ENCODE measurements at regions not wholly inside any gene's neighbourhood (a gene's known extent, or its start where the extent isn't known, plus 50 kb on each side); places are given as distances from the start of the nearest gene placed in this dataset.
"Not testable (repeated sequence)": the region's sequence is repeated elsewhere in the genome, so short reads cannot be mapped to it uniquely, and the experiment has no call there.

DNA sequence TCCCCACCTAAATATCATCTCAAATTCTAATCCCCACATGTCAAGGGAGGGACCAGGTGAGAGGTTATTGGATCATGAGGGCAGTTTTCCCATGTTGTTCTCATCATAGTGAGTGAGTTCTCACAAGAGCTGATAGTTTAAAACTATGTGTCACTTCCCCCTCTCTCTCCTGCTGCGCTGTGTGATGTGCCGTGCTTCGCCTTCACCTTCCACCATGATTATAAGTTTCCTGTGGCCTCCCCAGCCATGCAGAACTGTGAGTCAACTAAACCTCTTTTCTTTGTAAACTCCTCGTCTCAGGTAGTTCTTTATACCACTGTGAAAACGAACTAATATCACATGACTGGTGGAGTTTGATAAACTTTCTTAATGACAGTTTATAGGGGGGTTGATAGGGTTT is 839.5 kb downstream of the TMEM121 start:
- H3K4me3 ChIP-seq; intact Hi-C loops (cut with DNase I; ENCODE audit: low total_unique reads); H3K27ac ChIP-seq; H3K27me3 ChIP-seq; H3K9me3 ChIP-seq; H3K36me3 ChIP-seq; H3K4me1 ChIP-seq; DNase-seq: not testable (repeated sequence)

DNA sequence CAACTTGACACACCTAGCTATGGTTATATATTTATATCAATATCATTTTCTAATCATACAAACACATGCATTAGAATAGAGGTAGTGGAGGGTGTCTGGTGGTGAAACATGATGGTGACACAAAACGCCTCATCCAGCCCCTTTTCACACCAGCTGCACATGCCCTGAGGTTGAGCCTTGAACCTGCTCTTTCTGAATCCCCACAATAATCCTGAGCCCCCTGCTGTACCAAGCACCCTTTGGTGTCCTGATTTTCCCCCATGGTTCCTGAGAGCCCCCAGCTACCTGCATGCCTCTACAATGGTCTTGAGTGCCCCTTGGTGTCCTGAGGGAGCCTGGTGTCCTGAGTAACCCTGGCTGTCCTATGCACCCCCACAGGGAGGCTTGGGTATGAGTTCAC is 840.6 kb downstream of the TMEM121 start:
- H3K27me3 ChIP-seq; H3K9me3 ChIP-seq; H3K4me1 ChIP-seq; H3K36me3 ChIP-seq; H3K4me3 ChIP-seq; DNase-seq; H3K27ac ChIP-seq; intact Hi-C loops (cut with DNase I; ENCODE audit: low total_unique reads): not testable (repeated sequence)

DNA sequence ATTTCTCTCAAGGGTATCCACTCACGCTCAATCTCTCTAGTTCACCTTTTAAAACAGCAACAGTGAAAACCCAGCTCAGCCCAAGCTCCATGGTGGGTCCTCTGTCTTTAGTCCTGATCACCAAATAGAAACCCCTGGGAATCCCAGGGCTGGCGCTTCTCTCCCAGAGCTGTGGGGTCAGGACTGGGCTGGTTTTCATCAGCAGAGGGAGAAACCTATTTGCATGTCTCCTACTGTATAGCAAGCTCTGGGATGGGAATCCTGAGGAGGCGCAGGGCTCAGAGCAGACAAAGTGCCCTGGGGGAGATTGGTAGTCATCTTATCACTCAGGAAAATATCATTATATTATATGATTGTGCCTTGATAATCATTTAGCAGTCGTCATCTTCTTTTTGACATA is 843.1 kb downstream of the TMEM121 start:
- H3K27ac ChIP-seq; H3K4me3 ChIP-seq; DNase-seq; H3K27me3 ChIP-seq; H3K36me3 ChIP-seq; H3K4me1 ChIP-seq; intact Hi-C loops (cut with DNase I; ENCODE audit: low total_unique reads); H3K9me3 ChIP-seq: not testable (repeated sequence)

DNA sequence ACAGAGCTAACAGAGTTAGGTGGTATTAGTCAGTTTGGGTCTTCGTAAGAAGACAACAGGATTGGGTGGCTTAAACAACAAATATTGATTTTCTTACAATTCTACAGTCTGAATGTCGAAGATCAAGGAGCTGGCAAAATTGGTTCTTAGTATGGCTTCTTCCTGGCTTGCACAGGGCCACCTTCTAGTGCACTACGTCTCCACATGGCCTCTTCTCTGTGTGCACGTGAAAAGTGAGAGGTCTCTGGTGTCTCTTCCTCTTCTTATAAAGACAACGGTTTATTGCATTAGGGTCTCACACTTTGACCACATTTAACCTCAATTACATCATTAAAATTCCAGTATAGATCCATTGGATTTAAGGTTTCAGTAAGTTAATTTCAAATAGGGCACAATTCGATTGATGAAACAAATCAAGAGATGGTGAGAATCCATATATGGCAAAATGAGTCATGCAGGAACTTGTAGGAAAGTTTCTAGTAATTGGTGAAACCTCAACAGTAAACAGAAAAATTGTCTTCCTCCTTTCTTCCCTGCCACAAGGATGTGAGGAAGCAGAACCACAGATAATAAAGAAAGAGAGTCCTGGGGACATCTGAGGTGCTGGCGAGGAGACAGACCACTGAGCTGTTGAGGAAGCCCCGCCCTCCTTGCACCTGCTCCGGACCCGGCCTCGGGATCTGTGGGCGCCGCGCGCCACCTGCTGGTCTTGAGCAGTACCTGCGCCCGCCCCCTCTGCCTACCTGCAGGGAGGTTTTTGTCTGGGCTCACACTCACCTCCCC is 846.7 kb downstream of the TMEM121 start:
- H3K36me3 ChIP-seq: no peaks in the 10 kb centered on the region
- no peaks in the 10 kb centered on the region for H3K9me3 ChIP-seq
- H3K4me1 ChIP-seq: no peaks in the 10 kb centered on the region
- H3K4me3 ChIP-seq: no peak overlapping the region
- H3K27me3 ChIP-seq: no peaks in the 10 kb centered on the region
- no peak for TF ChIP-seq POLR2A (IDR thresholded peaks at IDR 0.05)
- TF ChIP-seq, protein P1, sequence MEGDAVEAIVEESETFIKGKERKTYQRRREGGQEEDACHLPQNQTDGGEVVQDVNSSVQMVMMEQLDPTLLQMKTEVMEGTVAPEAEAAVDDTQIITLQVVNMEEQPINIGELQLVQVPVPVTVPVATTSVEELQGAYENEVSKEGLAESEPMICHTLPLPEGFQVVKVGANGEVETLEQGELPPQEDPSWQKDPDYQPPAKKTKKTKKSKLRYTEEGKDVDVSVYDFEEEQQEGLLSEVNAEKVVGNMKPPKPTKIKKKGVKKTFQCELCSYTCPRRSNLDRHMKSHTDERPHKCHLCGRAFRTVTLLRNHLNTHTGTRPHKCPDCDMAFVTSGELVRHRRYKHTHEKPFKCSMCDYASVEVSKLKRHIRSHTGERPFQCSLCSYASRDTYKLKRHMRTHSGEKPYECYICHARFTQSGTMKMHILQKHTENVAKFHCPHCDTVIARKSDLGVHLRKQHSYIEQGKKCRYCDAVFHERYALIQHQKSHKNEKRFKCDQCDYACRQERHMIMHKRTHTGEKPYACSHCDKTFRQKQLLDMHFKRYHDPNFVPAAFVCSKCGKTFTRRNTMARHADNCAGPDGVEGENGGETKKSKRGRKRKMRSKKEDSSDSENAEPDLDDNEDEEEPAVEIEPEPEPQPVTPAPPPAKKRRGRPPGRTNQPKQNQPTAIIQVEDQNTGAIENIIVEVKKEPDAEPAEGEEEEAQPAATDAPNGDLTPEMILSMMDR (IDR thresholded peaks at IDR 0.05): no peak
- H3K27ac ChIP-seq: no peak overlapping the region
- no peak for DNase-seq
- intact Hi-C loops (cut with DNase I; ENCODE audit: low total_unique reads): no loop called here

DNA sequence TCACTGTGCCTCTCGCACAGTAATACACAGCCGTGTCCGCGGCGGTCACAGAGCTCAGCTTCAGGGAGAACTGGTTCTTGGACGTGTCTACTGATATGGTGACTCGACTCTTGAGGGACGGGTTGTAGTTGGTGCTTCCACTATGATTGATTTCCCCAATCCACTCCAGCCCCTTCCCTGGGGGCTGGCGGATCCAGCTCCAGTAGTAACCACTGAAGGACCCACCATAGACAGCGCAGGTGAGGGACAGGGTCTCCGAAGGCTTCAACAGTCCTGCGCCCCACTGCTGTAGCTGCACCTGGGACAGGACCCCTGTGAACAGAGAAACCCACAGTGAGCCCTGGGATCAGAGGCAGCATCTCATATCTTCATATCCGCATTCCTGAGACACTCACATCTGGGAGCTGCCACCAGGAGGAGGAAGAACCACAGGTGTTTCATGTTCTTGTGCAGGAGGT is 847.3 kb downstream of the TMEM121 start:
- H3K27me3 ChIP-seq; H3K4me1 ChIP-seq; H3K27ac ChIP-seq; H3K36me3 ChIP-seq; H3K4me3 ChIP-seq; DNase-seq; intact Hi-C loops (cut with DNase I; ENCODE audit: low total_unique reads); H3K9me3 ChIP-seq: not testable (repeated sequence)

DNA sequence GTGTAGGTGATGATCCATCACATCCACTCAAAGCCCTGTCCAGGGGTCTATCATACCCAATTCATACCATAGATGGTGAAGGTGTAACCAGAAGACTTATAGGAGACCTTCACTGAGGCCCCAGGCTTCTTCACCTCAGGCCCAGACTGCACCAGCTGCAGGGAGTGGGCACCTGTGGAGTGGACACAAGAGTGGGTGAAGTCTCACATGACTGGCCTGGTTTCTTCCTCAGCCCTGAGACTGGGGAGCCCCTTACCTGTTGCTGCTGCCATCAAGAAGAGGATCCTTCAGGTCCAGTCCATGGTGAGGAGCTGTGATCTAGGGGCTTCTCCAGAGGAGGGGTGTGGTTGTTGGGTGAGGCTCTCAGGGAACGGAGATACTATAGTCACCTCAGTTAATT is 851.0 kb downstream of the TMEM121 start:
- DNase-seq: no peak
- no peak overlapping the region for H3K27ac ChIP-seq
- intact Hi-C loops (cut with DNase I; ENCODE audit: low total_unique reads): no loop called here
- no peaks in the 10 kb centered on the region for H3K4me1 ChIP-seq
- H3K36me3 ChIP-seq: no peaks in the 10 kb centered on the region
- TF ChIP-seq POLR2A (IDR thresholded peaks at IDR 0.05): no peak
- TF ChIP-seq, protein P1 (IDR thresholded peaks at IDR 0.05): no peak
- H3K9me3 ChIP-seq: no peaks in the 10 kb centered on the region
- no peak overlapping the region for H3K4me3 ChIP-seq
- H3K27me3 ChIP-seq: no peaks in the 10 kb centered on the region

DNA sequence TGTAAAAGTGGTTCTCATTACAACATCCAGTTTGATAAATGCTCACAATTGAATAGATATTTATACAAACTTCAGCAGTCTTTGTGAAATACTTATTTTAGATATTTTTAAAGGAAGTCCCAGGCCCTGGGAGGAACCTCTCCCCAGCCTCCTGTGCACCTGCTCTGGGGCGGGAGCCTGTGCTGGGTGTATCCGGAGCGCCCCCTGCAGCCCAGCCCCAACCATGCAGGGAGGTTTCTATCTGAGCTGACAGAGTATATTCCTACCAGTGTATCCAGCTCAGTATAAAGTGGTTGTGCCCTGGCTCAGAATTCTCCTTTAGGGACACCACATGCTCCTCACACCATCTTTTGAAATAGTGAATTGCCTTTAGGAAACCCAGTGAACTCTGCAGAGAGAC is 851.8 kb downstream of the TMEM121 start:
- no peaks in the 10 kb centered on the region for H3K36me3 ChIP-seq
- no peaks in the 10 kb centered on the region for H3K9me3 ChIP-seq
- no peak for DNase-seq
- H3K27ac ChIP-seq: no peak overlapping the region
- TF ChIP-seq, protein P1 (IDR thresholded peaks at IDR 0.05): no peak
- TF ChIP-seq POLR2A (IDR thresholded peaks at IDR 0.05): no peak
- H3K4me3 ChIP-seq: no peak overlapping the region
- intact Hi-C loops (cut with DNase I; ENCODE audit: low total_unique reads): no loop called here
- no peaks in the 10 kb centered on the region for H3K4me1 ChIP-seq
- no peaks in the 10 kb centered on the region for H3K27me3 ChIP-seq
